ENCODE measurements at regions not wholly inside any gene's neighbourhood (a gene's known extent, or its start where the extent isn't known, plus 50 kb on each side); places are given as distances from the start of the nearest gene placed in this dataset.
"Not testable (repeated sequence)": the region's sequence is repeated elsewhere in the genome, so short reads cannot be mapped to it uniquely, and the experiment has no call there.

- not testable (repeated sequence) for DNase-seq (ENCODE audit: low read depth)
These were observed 2830.5 kb downstream of the RPIA start for GRCh38 chr2:91521944-91522343.

DNA sequence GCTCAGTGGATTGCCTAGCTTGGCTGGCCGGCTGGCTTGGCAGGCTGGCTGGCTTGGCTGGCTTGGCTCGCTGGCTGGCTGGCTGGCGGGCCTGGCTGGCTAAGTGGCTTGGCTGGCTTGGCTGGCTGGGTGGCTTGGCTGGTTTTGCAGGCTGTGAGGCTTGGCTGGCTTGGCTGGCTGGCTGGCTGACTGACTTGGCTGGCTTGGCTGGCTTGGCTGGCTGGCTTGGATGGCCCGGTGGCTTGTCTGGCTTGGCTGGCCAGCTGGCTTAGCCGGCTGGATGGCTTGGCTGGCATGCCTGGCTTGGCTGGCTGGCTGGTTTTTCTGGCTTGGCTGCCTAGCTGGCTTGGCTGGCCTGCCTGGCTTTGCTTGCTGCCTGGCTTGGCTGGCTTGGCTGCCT lies 2831.4 kb downstream of the RPIA start:
- DNase-seq (ENCODE audit: low read depth): not testable (repeated sequence)

GRCh38 chr2:91523751-91524150 lies 2832.3 kb downstream of the RPIA start:
- not testable (repeated sequence) for DNase-seq (ENCODE audit: low read depth)

- not testable (repeated sequence) for DNase-seq (ENCODE audit: low read depth)
These were observed 2834.1 kb downstream of the RPIA start for GRCh38 chr2:91525587-91525986.

DNA sequence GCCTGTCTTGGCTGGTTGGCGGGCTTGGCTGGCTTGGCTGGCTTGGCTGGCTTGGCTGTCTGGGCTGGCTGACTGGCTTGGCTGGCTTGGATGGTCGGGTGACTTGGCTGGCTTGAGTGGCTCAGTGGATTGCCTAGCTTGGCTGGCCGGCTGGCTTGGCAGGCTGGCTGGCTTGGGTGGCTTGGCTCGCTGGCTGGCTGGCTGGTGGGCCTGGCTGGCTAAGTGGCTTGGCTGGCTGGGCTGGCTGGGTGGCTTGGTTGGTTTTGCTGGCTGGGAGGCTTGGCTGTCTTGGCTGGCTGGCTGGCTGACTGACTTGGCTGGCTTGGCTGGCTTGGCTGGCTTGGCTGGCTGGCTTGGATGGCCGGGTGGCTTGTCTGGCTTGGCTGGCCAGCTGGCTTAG lies 2834.6 kb downstream of the RPIA start:
- not testable (repeated sequence) for DNase-seq (ENCODE audit: low read depth)

DNA sequence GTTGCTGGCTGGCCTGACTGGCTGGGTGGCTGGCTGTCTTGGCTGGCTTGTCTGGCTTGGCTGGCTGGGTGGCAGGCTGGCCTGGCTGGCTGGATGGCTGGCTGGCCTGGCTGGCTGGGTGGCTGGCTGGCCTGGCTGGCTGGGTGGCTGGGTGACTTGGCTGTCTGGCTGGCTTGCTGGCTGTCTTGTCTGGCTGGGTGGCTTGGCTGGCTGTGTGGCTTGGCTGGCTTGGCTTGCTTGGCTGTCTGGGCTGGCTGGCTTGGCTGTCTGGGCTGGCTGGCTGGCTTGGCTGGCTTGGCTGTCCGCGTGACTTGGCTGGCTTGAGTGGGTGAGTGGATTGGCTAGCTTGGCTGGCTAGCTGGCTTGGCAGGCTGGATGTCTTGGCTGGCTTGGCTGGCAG lies 2835.6 kb downstream of the RPIA start:
- not testable (repeated sequence) for DNase-seq (ENCODE audit: low read depth)

GRCh38 chr2:91527491-91528031 lies 2836.1 kb downstream of the RPIA start:
- not testable (repeated sequence) for DNase-seq (ENCODE audit: low read depth)

GRCh38 chr2:91528361-91528760 lies 2836.9 kb downstream of the RPIA start:
- not testable (repeated sequence) for DNase-seq (ENCODE audit: low read depth)

DNA sequence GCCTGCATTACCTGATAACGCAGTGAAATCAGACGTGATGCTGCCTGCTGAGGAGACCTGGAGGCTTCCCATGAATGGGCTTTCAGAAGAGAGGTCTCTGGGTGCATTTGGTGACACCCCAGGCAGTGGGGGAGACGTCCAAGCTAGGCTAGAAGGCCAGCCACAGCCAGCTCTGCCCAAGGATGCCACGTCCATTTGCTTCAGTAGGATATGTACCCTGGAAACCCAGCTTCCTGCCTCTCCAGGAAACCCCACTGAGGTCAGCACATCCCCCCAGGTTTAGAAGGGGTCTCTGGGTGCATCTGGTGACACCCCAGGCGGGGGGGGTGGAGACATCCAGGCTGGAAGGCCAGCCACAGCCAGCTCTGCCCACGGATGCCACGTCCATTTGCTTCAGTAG lies 2844.6 kb downstream of the RPIA start:
- not testable (repeated sequence) for DNase-seq (ENCODE audit: low read depth)

DNA sequence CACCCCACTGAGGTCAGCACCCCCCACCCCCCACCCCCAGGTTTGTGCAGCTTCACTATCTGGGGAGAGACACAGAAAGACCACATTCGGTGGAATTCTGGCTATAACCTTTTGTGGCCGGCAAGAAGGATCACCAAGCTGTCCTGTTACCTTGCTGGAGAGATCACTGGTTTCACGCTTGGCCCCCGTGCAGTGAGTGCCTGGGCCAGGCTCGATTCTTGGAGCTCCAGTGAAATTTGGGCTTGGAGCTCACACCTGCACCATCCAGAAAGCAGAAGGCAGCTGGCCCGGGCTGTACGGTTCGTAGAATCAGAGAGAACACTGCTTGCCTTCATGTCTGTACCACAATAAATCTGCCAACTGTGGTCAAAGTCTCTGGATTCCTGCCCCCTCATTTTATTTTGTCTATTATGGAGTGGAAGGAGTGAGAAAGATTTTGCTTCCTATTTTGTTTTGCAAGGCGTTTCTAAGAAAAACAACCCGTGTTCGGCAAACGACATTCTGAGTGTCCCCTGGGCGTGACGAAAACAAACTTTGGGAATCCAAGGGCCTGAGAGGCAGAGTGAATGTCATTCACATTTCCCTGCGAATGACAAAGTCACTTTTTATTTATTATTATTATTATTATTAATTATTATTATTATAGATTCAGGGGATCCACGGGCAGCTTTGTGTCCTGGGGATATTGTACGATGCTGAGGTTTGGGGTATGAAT lies 2845.2 kb downstream of the RPIA start:
- DNase-seq (ENCODE audit: low read depth): not testable (repeated sequence)

DNA sequence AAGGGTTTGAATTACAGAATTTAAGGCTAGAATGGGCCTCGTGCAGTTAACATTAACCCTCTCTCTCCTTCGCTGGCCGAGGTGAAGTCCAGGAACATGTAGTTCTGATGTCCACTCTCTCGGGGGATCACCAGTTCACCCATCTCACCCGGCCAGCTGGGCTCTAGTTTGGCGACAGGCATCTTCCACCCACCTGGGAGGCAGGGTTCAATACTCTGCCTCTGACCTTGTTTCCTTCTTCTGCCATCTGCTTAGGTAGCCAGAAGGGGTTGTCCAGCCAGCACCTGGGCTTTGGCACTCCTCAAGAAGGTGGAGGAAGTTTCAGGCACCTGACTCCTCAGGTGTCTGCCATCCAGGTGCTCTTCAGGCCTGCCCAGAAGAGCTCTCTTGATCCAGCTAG lies 2857.8 kb downstream of the RPIA start:
- not testable (repeated sequence) for DNase-seq (ENCODE audit: low read depth)

- DNase-seq (ENCODE audit: low read depth): not testable (repeated sequence)
These were observed 2866.8 kb downstream of the RPIA start for GRCh38 chr2:91558234-91558633.

GRCh38 chr2:91559269-91559668 lies 2867.8 kb downstream of the RPIA start:
- DNase-seq (ENCODE audit: low read depth): not testable (repeated sequence)

- DNase-seq (ENCODE audit: low read depth): not testable (repeated sequence)
These were observed 2868.6 kb downstream of the RPIA start for GRCh38 chr2:91559886-91560614.

GRCh38 chr2:91562184-91562583 lies 2870.7 kb downstream of the RPIA start:
- DNase-seq (ENCODE audit: low read depth): not testable (repeated sequence)

- DNase-seq (ENCODE audit: low read depth): not testable (repeated sequence)
These were observed 2873.2 kb downstream of the RPIA start for GRCh38 chr2:91564700-91565099.

DNA sequence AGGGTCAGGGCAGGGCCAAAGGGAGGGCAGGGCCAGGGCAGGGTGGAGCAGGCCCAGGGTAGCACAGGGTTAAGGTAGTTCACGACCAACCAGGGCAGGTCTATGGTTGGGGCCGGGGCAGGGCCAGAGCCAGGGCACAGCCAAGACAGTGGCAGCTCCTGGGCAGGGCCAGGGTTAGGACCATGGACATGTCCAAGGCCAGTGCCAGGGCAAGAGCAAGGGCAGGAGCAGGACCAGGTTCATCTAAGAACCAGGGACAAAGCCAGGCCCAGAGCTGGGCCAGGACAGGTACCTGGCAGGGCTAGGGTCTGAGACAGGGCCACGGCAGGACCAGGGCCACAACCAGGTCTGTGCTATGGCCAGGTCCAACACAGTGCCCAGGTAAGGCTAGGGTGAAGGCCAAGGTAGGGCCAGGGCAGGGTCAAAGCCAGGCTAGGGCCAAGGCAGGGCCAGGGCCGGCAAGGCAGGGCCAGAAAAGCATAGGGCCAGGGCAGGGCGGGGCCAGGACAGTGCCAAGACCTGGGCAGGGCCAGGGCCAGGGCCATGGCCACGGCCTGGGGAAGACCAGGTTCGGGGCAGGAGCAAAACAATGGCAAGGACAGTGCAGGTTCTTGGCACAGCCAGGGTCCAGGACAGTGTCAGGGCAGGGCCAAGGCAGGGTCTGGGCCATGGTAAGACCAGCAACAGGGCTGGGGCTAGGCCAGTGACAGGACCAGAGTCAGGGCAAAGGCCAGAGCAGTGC lies 2874.4 kb downstream of the RPIA start:
- not testable (repeated sequence) for DNase-seq (ENCODE audit: low read depth)

- DNase-seq (ENCODE audit: low read depth): not testable (repeated sequence)
These were observed 2875.1 kb downstream of the RPIA start for GRCh38 chr2:91566611-91567010.

DNA sequence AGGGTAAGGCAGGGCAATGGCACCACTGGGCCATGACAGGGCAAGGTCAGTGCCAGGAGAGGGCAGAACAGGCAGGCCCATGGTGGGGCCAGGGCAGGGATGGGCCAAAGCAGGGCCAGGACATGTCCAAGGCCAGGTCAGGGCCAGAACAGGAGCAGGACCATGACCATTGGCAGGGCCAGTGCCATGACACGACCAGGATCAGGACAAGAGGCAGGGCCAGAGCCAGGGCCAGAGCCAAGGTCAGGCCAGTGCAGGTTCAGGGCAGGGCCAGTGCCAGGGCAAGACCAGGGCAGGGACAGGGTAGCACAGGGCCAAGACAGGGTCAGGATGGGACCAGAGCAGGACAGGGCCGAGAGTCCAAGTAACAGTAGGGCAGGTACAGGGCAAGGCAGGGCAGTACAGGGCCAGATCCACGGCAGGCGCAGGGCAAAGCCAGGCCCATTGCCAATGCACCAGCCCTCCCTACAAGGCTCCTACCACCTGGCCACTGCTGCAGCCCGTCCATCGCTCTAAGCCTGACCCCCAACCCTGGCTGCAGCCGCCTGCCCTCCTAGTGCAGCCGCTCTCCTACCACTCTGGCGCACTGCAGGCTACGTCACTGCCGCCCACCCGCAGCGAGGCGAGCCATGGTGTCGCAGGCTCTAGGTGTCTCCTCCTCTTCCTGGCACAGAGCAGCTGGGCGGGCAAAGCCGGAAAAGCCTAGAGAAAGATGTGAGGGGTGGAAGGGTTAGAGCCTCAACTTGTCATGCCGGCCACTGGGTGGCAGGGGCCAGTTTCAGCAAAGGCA lies 2876.3 kb downstream of the RPIA start:
- DNase-seq (ENCODE audit: low read depth): not testable (repeated sequence)

GRCh38 chr2:91568391-91569338 lies 2877.2 kb downstream of the RPIA start:
- DNase-seq (ENCODE audit: low read depth): not testable (repeated sequence)

Data from HS-5 (cell line).